Lower leg skin (tissue), 4 donors: ENCODE measurements at regions not wholly inside any gene's neighbourhood (a gene's known extent, or its start where the extent isn't known, plus 50 kb on each side); places are given as distances from the start of the nearest gene placed in this dataset.

Source experiments
- DNase-seq, 2 donors: peaks; one replicate each; pipeline ENCODE4 v3.0.0-alpha.2; 2019; ENCODE audit warnings: low spot score in 2 of 2
- H3K4me3 ChIP-seq: fragments of 200-600 bp; sonication (generic); 2 replicates; pipeline ENCODE4 v1.5.1; 2017; ENCODE audit warnings: mild to moderate bottlenecking, low read depth; ENCODE audit not compliant: poor library complexity, severe bottlenecking
- CTCF ChIP-seq, 3 donors: fragments of 450-650 bp; IDR thresholded peaks; one replicate each; pipeline ENCODE4 v1.5.1; 2016; ENCODE audit warnings: antibody characterized with exemption in 3 of 3, mild to moderate bottlenecking in 3 of 3, moderate library complexity in 2 of 3
- POLR2A ChIP-seq, 2 donors: fragments of 450-650 bp; IDR thresholded peaks; one replicate each; pipeline ENCODE4 v1.6.1; 2016 to 2017; ENCODE audit warnings: antibody characterized with exemption in 2 of 2, mild to moderate bottlenecking in 1 of 2, moderate library complexity in 1 of 2
- WGBS, 2 donors: methylation state at CpG; one replicate each; pipeline ENCODE4 v1.1.5; 2018; 5-methylcytosine and 5-hydroxymethylcytosine counted together
- intact Hi-C: fragments of 100-400 bp; cut with DNase I; formaldehyde crosslinking; loops from one replicate; pipeline ENCODE4 v1.15.0; 2023; ENCODE audit warnings: low total_unique reads

- WGBS, 2 donors, result 92 to 95% methylated on average over 2 of the region's 2 CpGs
- intact Hi-C loops, result loop anchor here (10.0 kb wide), 1 partner anchor 61 kb away; no protein-coding TSS in a partner anchor
Observed at GRCh38 chr9:16045651-16046280, 492.9 kb downstream of the CCDC171 start.

GRCh38 chr9:16046713-16047112 lies 493.9 kb downstream of the CCDC171 start:
- WGBS, 2 donors, result 58 to 60% methylated on average over 5 of the region's 5 CpGs
- no peak for DNase-seq
- TF ChIP-seq CTCF (IDR thresholded peaks at IDR 0.05), result no peak
- TF ChIP-seq POLR2A (IDR thresholded peaks at IDR 0.05), result no peak
- no peak overlapping the region for H3K4me3 ChIP-seq
- intact Hi-C loops, result loop anchor here (10.0 kb wide), 1 partner anchor 62 kb away; no protein-coding TSS in a partner anchor

More at GRCh38 chr9:16045651-16046280, 492.9 kb downstream of the CCDC171 start:
- DNase-seq, result no peak
- H3K4me3 ChIP-seq, result no peak overlapping the region
- TF ChIP-seq CTCF (IDR thresholded peaks at IDR 0.05) (no peak), POLR2A (IDR thresholded peaks at IDR 0.05) (no peak)

GRCh38 chr9:16048129-16048528 lies 495.3 kb downstream of the CCDC171 start:
- intact Hi-C loops, result loop anchor here (10.0 kb wide), 1 partner anchor 63 kb away; no protein-coding TSS in a partner anchor
- TF ChIP-seq CTCF (IDR thresholded peaks at IDR 0.05), result no peak
- TF ChIP-seq POLR2A (IDR thresholded peaks at IDR 0.05), result no peak
- H3K4me3 ChIP-seq, result no peak overlapping the region
- 74 to 80% methylated on average over 5 of the region's 5 CpGs for WGBS, 2 donors
- no peak for DNase-seq

- H3K4me3 ChIP-seq, result no peak overlapping the region
- WGBS, 2 donors, result 87 to 88% methylated on average over 5 of the region's 5 CpGs
- DNase-seq, result no peak
- intact Hi-C loops, result no loop called here
- no peak for TF ChIP-seq CTCF (IDR thresholded peaks at IDR 0.05)
- TF ChIP-seq POLR2A (IDR thresholded peaks at IDR 0.05), result no peak
Observed at GRCh38 chr9:16052146-16052545, 499.3 kb downstream of the CCDC171 start.

GRCh38 chr9:16052757-16053530 lies 500.1 kb downstream of the CCDC171 start:
- intact Hi-C loops, result no loop called here
- H3K4me3 ChIP-seq, result no peak overlapping the region
- TF ChIP-seq CTCF (IDR thresholded peaks at IDR 0.05) (no peak), POLR2A (IDR thresholded peaks at IDR 0.05) (no peak)
- WGBS, 2 donors, result 86 to 89% methylated on average over 16 of the region's 16 CpGs
- DNase-seq, result no peak
